Fibroblast of lung (primary cell): ENCODE measurements at regions not wholly inside any gene's neighbourhood (a gene's known extent, or its start where the extent isn't known, plus 50 kb on each side); places are given as distances from the start of the nearest gene placed in this dataset.

Source experiments
- DNase-seq, 2 donors: peaks; one replicate each; pipeline versions ENCODE4 v3.0.0 to v3.0.0-alpha.2; 2010; ENCODE audit warnings: low read depth in 2 of 2
- H2AFZ ChIP-seq: 2 replicates; pipeline ENCODE4 v1.5.1; 2012; ENCODE audit warnings: low read length, control low read depth, inconsistent platforms
- H3K27ac ChIP-seq: 2 replicates; pipeline ENCODE4 v1.5.1; 2011; ENCODE audit warnings: low read length, control low read depth; ENCODE audit not compliant: insufficient read depth
- H3K27me3 ChIP-seq: 2 replicates; pipeline ENCODE4 v1.5.1; 2011; ENCODE audit warnings: mild to moderate bottlenecking, low read length; ENCODE audit not compliant: control insufficient read depth, insufficient read depth
- H3K36me3 ChIP-seq: 2 replicates; pipeline ENCODE4 v1.5.1; 2011; ENCODE audit warnings: low read length; ENCODE audit not compliant: control insufficient read depth, insufficient read depth
- H3K4me1 ChIP-seq: 2 replicates; pipeline ENCODE4 v1.5.1; 2011; ENCODE audit warnings: low read length; ENCODE audit not compliant: control insufficient read depth, insufficient read depth; ENCODE audit errors: extremely low read depth
- H3K4me2 ChIP-seq: 2 replicates; pipeline ENCODE4 v1.5.1; 2011; ENCODE audit warnings: low read length, control low read depth; ENCODE audit not compliant: insufficient read depth; ENCODE audit errors: extremely low read depth
- H3K4me3 ChIP-seq, 4 experiments: fragments of 200-600 bp in 1 of 4; sonication (generic) in 1 of 4; replicated peaks in 1 of 4; 2 replicates each; pipeline ENCODE4 v1.5.1; 2011 to 2016; ENCODE audit warnings: low read length in 4 of 4, low read depth in 3 of 4, mild to moderate bottlenecking in 3 of 4, control low read depth in 2 of 4, inconsistent platforms in 1 of 4, mixed read lengths in 1 of 4; ENCODE audit not compliant: insufficient read depth in 1 of 4; ENCODE audit errors: control extremely low read depth in 1 of 4
- H3K79me2 ChIP-seq: 2 replicates; pipeline ENCODE4 v1.5.1; 2012; ENCODE audit warnings: mild to moderate bottlenecking, low read length, inconsistent platforms; ENCODE audit not compliant: control insufficient read depth, insufficient read depth
- H3K9ac ChIP-seq: 2 replicates; pipeline ENCODE4 v1.5.1; 2011; ENCODE audit warnings: mild to moderate bottlenecking, low read length, control low read depth; ENCODE audit not compliant: insufficient read depth
- H3K9me3 ChIP-seq: 2 replicates; pipeline ENCODE4 v1.5.1; 2012; ENCODE audit warnings: low read depth, low read length; ENCODE audit not compliant: control insufficient read depth, insufficient read depth
- H4K20me1 ChIP-seq: 2 replicates; pipeline ENCODE4 v1.5.1; 2011; ENCODE audit warnings: low read length; ENCODE audit not compliant: control insufficient read depth, insufficient read depth; ENCODE audit errors: extremely low read depth
- CTCF ChIP-seq, 2 donors: IDR thresholded peaks in 1 of 2; conservative IDR thresholded peaks in 1 of 2; 1 replicate in 1 of 2; 2 replicates in 1 of 2; pipeline ENCODE4 v1.5.1; 2011 to 2012; ENCODE audit warnings: low read length in 2 of 2, control low read depth in 1 of 2, inconsistent platforms in 1 of 2, low read depth in 1 of 2, mild to moderate bottlenecking in 1 of 2
- EZH2 ChIP-seq: IDR thresholded peaks from 2 replicates; pipeline ENCODE4 v1.5.1; 2012; ENCODE audit warnings: low read length, control low read depth, mild to moderate bottlenecking; ENCODE audit errors: missing control alignments

DNA sequence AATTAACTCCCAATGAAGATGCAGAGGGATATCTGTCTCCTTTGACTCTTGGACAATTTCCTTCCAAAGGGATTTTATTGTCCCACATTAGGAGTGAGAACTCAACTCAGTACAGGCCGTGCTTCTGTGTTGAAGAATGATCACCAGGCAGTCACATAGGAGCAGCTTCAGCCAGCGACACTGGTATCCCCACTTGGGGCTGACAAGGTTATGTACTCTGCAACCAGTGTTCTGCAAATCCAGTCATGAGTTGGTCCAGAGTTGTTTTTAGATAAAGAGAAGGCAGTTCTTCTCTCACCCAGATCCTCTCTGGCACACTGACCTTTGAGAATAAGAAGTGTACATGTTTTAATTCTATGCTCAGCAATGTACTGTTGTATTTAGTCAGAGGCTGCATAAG, 415.8 kb downstream of the SETD4 start:
- no peaks in the 10 kb centered on the region for H3K27me3 ChIP-seq
- H3K9ac ChIP-seq = no peak overlapping the region
- H3K79me2 ChIP-seq = no peaks in the 10 kb centered on the region
- H3K36me3 ChIP-seq = no peaks in the 10 kb centered on the region
- no peak for DNase-seq
- no peak for TF ChIP-seq EZH2
- no peak for TF ChIP-seq CTCF (conservative IDR thresholded peaks at IDR 0.05 in 1 of 2, IDR thresholded peaks at IDR 0.05 in 1 of 2; ENCODE audit: low read depth in 1 of 2, low read length in 2 of 2)
- no peak overlapping the region for H3K4me2 ChIP-seq
- no peaks in the 10 kb centered on the region for H3K9me3 ChIP-seq
- no peaks in the 10 kb centered on the region for H4K20me1 ChIP-seq
- H3K4me1 ChIP-seq = peaks cover 16% of the 10 kb centered on the region
- H2AFZ ChIP-seq = no peak overlapping the region
- H3K4me3 ChIP-seq = no peak overlapping the region
- no peak overlapping the region for H3K27ac ChIP-seq

- Histone ChIP-seq H3K27ac (peak overlapping the region; percentile 10), H3K9me3 (no peaks in the 10 kb centered on the region), H3K36me3 (no peaks in the 10 kb centered on the region), H4K20me1 (no peaks in the 10 kb centered on the region), H3K9ac (no peak overlapping the region), H3K4me2 (no peak overlapping the region), H2AFZ (no peak overlapping the region), H3K79me2 (no peaks in the 10 kb centered on the region), H3K4me3 (no peak overlapping the region), H3K27me3 (no peaks in the 10 kb centered on the region), H3K4me1 (peaks cover 14% of the 10 kb centered on the region)
- TF ChIP-seq CTCF (conservative IDR thresholded peaks at IDR 0.05 in 1 of 2, IDR thresholded peaks at IDR 0.05 in 1 of 2; ENCODE audit: low read depth in 1 of 2, low read length in 2 of 2) = no peak
- no peak for TF ChIP-seq EZH2
- peak; percentile 42 to 54 for DNase-seq
Measured at GRCh38 chr21:35643176-35643575, 417.1 kb downstream of the SETD4 start.

GRCh38 chr21:35641271-35642016, 418.9 kb downstream of the SETD4 start:
- H3K9me3 ChIP-seq = no peaks in the 10 kb centered on the region
- H3K4me3 ChIP-seq = no peak overlapping the region
- peaks cover 24% of the 10 kb centered on the region for H3K4me1 ChIP-seq
- TF ChIP-seq CTCF (conservative IDR thresholded peaks at IDR 0.05 in 1 of 2, IDR thresholded peaks at IDR 0.05 in 1 of 2; ENCODE audit: low read depth in 1 of 2, low read length in 2 of 2) (no peak), EZH2 (no peak)
- no peak overlapping the region for H2AFZ ChIP-seq
- H3K27me3 ChIP-seq = no peaks in the 10 kb centered on the region
- peak overlapping the region; percentile 6 for H3K27ac ChIP-seq
- DNase-seq = peak; percentile 46 to 69
- no peak overlapping the region for H3K4me2 ChIP-seq
- no peak overlapping the region for H3K9ac ChIP-seq
- no peaks in the 10 kb centered on the region for H3K79me2 ChIP-seq
- no peaks in the 10 kb centered on the region for H3K36me3 ChIP-seq
- H4K20me1 ChIP-seq = no peaks in the 10 kb centered on the region
